GM23248 (cell line): ENCODE measurements at regions not wholly inside any gene's neighbourhood (a gene's known extent, or its start where the extent isn't known, plus 50 kb on each side); places are given as distances from the start of the nearest gene placed in this dataset.

Experiments used
- EZH2 ChIP-seq: fragments of 200-600 bp; sonication (generic); IDR thresholded peaks from 2 replicates; pipeline ENCODE4 v1.6.1; 2018; ENCODE audit warnings: antibody characterized with exemption, mild to moderate bottlenecking; ENCODE audit not compliant: insufficient read depth, poor library complexity, severe bottlenecking
- EZH2phosphoT487 ChIP-seq: fragments of 200-600 bp; sonication (generic); IDR thresholded peaks from 2 replicates; pipeline ENCODE4 v1.6.1; 2018; ENCODE audit warnings: antibody characterized with exemption, moderate library complexity, mild to moderate bottlenecking, low read depth; ENCODE audit not compliant: insufficient read depth

- TF ChIP-seq EZH2phosphoT487: no peak
- no peak for TF ChIP-seq EZH2
Observed at GRCh38 chr2:217076058-217076435, 216.2 kb upstream of the TNP1 start.
